ENCODE measurements at regions not wholly inside any gene's neighbourhood (a gene's known extent, or its start where the extent isn't known, plus 50 kb on each side); places are given as distances from the start of the nearest gene placed in this dataset.

- TF ChIP-seq SIRT6 (IDR thresholded peaks at IDR 0.05; ENCODE audit: low read length) (no peak), POU5F1 (IDR thresholded peaks at IDR 0.05; ENCODE audit: low read depth, low read length) (no peak), HDAC6 (IDR thresholded peaks at IDR 0.05; ENCODE audit: low read depth, low read length) (no peak), ATF3 (IDR thresholded peaks at IDR 0.05; ENCODE audit: insufficient read depth, low read depth, low read length) (no peak), SIN3A (conservative IDR thresholded peaks at IDR 0.05 in 1 of 2, IDR thresholded peaks at IDR 0.05 in 1 of 2; ENCODE audit: low read depth in 1 of 2, low read length in 2 of 2) (no peak), KDM4A (IDR thresholded peaks at IDR 0.05; ENCODE audit: low read depth, low read length, severe bottlenecking) (no peak), JUN (IDR thresholded peaks at IDR 0.05; ENCODE audit: low read depth, low read length) (no peak)
These were observed 268.8 kb upstream of the SMIM31 start (continued) for GRCh38 chr4:164485136-164485535.

Data from H1 (cell line).